ENCODE measurements at regions not wholly inside any gene's neighbourhood (a gene's known extent, or its start where the extent isn't known, plus 50 kb on each side); places are given as distances from the start of the nearest gene placed in this dataset.

DNA sequence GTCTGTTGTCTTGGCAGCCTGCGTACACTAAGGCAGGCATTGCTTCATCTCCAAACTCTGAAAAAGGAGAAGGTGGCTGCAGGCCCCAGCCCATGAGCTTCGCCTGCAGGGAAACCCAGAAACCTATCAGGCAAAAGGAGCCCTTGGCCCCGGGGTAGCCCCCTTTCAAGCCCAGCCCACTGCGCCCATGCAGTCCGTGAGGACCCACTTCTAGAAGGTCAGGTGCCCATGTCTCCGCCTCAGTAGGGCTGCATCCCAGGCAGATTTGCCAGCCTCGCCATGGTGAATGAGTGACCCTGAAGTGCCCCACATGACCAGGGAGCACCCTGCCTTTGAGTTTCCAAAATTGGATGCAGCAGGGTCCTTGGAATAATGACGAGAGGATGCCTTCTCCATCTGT, 1158.4 kb downstream of the BRD1 start:
- Histone ChIP-seq H3K27me3 (no peaks in the 10 kb centered on the region), H3K4me1 (no peaks in the 10 kb centered on the region), H3K9me3 (peaks cover 0 to 22% of the 10 kb centered on the region in 2 donors), H3K4me3 (no peak overlapping the region), H3K36me3 (no peaks in the 10 kb centered on the region), H3K27ac (no peak overlapping the region)
- no peak for DNase-seq (ENCODE audit: low spot score)
- TF ChIP-seq, protein P1, sequence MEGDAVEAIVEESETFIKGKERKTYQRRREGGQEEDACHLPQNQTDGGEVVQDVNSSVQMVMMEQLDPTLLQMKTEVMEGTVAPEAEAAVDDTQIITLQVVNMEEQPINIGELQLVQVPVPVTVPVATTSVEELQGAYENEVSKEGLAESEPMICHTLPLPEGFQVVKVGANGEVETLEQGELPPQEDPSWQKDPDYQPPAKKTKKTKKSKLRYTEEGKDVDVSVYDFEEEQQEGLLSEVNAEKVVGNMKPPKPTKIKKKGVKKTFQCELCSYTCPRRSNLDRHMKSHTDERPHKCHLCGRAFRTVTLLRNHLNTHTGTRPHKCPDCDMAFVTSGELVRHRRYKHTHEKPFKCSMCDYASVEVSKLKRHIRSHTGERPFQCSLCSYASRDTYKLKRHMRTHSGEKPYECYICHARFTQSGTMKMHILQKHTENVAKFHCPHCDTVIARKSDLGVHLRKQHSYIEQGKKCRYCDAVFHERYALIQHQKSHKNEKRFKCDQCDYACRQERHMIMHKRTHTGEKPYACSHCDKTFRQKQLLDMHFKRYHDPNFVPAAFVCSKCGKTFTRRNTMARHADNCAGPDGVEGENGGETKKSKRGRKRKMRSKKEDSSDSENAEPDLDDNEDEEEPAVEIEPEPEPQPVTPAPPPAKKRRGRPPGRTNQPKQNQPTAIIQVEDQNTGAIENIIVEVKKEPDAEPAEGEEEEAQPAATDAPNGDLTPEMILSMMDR (IDR thresholded peaks at IDR 0.05), result no peak

DNA sequence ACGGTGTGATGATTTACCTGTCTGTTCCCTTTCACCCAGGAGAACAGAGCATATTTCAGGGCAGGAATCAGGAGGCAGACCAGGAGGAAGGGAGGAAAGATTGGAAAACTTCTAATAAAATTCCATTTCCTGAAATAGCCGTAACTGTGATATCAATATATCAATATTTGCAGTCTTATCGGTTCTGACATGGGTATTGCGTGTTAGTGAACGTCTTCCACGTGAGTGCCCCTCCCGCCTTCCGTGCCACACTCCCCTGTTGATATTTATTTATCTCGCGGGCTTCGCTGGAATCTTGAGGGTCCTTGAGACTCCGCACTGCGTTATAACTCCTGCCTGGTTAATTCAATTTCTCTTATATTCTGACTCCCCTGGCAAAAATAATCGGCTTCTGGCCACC, 1160.4 kb downstream of the BRD1 start:
- no peaks in the 10 kb centered on the region for H3K27me3 ChIP-seq
- no peaks in the 10 kb centered on the region for H3K36me3 ChIP-seq
- H3K27ac ChIP-seq, result no peak overlapping the region
- TF ChIP-seq, protein P1 (IDR thresholded peaks at IDR 0.05), result no peak
- DNase-seq (ENCODE audit: low spot score), result no peak
- H3K4me3 ChIP-seq, result no peak overlapping the region
- peaks cover 0 to 22% of the 10 kb centered on the region in 2 donors for H3K9me3 ChIP-seq
- no peaks in the 10 kb centered on the region for H3K4me1 ChIP-seq

DNA sequence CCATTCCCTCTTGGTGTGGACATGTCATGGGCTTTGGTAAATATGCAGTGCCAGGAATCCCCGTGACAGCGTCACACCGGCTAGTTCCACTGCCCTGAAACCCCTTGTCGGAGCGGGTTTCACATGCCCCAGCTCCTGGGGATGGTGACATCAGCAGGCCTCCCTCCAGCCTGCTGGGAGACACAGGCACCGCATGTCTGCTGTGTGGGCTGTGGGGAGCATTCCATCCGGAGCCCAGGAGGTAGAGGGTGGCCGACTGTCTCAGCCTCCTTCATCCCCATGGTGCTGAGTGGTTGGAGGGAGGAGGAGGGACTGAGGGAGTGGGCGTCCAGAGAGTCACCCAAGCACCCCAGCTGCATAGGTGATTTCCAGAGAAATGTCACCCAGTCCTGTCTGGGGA, 1161.1 kb downstream of the BRD1 start:
- peaks cover 0 to 15% of the 10 kb centered on the region in 2 donors for H3K9me3 ChIP-seq
- no peaks in the 10 kb centered on the region for H3K27me3 ChIP-seq
- H3K27ac ChIP-seq, result no peak overlapping the region
- H3K36me3 ChIP-seq, result no peaks in the 10 kb centered on the region
- no peaks in the 10 kb centered on the region for H3K4me1 ChIP-seq
- TF ChIP-seq, protein P1 (IDR thresholded peaks at IDR 0.05), result no peak
- no peak for DNase-seq (ENCODE audit: low spot score)
- H3K4me3 ChIP-seq, result no peak overlapping the region

DNA sequence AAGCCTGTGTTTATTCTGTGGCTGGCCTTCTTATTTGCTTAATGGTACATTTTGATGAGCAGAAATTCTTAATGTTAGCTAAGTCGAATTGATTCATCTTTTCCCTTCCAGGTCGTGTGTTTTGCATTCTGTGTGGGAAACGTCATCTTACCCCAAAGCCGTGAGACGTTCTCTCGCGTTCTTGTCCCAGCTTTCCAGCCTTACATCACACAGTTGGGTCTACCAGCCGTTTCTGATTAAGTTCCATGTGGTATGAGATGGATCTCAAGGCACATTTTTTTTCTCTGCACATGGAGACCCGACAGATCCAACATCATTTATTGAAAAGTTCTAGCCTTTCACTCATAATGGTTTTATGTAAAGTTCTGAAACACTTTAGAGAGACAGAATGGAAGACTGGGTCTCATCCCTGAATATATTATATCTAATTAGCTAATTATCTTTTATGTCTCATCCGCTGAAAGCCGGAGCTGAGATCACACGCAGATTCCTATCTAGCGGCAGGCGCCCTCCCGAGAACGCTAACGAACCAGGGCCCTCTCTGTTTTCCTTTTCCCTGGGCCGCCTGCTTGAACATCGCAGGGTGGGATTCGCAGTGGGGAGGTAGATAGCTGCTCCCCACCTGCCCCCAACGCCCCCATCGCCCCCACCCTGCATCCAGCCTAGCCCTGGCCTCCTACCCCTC, 1162.2 kb downstream of the BRD1 start:
- H3K36me3 ChIP-seq, result no peaks in the 10 kb centered on the region
- H3K27me3 ChIP-seq, result no peaks in the 10 kb centered on the region
- no peak for DNase-seq (ENCODE audit: low spot score)
- peaks cover 0 to 13% of the 10 kb centered on the region in 2 donors for H3K9me3 ChIP-seq
- H3K27ac ChIP-seq, result no peak overlapping the region
- TF ChIP-seq, protein P1 (IDR thresholded peaks at IDR 0.05), result no peak
- H3K4me3 ChIP-seq, result no peak overlapping the region
- no peaks in the 10 kb centered on the region for H3K4me1 ChIP-seq

DNA sequence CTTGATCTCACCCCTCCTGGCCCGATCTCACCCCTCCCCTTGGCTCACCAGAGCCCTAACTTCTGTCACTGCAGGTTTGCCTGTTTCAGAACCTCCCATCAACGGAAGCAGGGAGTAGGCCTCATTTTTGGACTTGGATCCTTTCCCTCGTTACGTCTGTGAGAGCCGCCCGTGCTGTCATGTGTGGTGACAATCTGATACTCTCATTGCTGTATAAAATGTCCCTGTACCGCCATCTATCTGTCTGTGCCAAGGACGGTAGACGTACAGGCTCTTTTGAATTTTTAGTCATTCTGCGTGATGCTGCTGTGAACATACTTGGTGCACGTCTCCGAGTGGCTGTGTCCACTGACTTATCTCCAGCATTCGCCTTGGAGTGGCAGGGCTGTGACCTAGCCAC, 1163.1 kb downstream of the BRD1 start:
- no peaks in the 10 kb centered on the region for H3K27me3 ChIP-seq
- peaks cover 0 to 13% of the 10 kb centered on the region in 2 donors for H3K9me3 ChIP-seq
- H3K4me1 ChIP-seq, result no peaks in the 10 kb centered on the region
- TF ChIP-seq, protein P1 (IDR thresholded peaks at IDR 0.05), result no peak
- H3K27ac ChIP-seq, result no peak overlapping the region
- DNase-seq (ENCODE audit: low spot score), result no peak
- no peaks in the 10 kb centered on the region for H3K36me3 ChIP-seq
- no peak overlapping the region for H3K4me3 ChIP-seq

DNA sequence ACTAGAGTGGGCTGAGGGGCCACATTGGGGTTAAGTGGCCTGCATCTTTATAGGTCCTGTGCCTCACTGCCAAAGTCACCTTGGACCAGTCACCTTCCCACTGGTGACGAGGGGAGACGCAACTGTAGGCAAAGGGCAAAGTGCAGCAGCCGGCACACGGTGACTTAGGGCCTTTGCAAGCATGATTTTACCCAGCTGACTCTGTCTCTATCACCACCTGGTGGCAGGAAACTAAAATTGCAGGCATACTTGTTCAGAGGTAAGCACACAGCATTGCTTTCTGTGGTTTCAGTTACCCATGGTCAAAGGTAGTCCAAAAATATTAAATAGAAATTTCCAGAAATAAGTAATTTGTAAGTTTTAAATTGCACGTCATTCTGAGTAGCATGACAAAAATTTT, 1164.4 kb downstream of the BRD1 start:
- TF ChIP-seq, protein P1 (IDR thresholded peaks at IDR 0.05), result no peak
- H3K9me3 ChIP-seq, result peaks cover 0 to 13% of the 10 kb centered on the region in 2 donors

More for the DNA sequence above, 1164.4 kb downstream of the BRD1 start:
- H3K27me3 ChIP-seq, result no peaks in the 10 kb centered on the region
- no peaks in the 10 kb centered on the region for H3K36me3 ChIP-seq
- no peak for DNase-seq (ENCODE audit: low spot score)
- H3K27ac ChIP-seq, result no peak overlapping the region
- H3K4me3 ChIP-seq, result no peak overlapping the region
- no peaks in the 10 kb centered on the region for H3K4me1 ChIP-seq

Data from right atrium auricular region (tissue), 2 donors.